GM19025 (cell line): ENCODE measurements at regions not wholly inside any gene's neighbourhood (a gene's known extent, or its start where the extent isn't known, plus 50 kb on each side); places are given as distances from the start of the nearest gene placed in this dataset.

Source experiments
- ATAC-seq: cut with Tn5 transposase; IDR thresholded peaks from one replicate; pipeline ENCODE4 v1.9.1; 2021; ENCODE audit warnings: mild to moderate bottlenecking, low read depth, moderate library complexity; ENCODE audit not compliant: unreplicated experiment

DNA sequence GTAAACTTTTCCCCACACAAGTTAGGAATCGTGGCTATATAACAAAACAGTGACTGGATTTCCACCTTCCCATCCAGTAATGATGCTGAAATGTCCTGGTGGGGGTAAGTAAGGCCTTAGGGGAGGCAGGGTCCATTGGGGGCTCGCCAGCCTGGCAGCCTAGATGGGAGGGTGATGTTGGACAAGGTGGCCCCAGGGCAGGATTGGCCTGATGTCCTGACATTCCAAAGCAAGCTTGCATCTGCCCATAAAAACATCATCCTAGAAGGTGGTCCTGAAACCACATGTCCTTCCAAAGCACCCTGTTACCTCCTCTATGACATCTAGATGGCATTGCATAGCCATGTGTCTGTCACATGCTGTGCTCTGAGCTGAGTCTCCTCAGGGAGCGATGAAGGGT is 54.1 kb upstream of the RAB6C start:
- ATAC-seq, result no peak

DNA sequence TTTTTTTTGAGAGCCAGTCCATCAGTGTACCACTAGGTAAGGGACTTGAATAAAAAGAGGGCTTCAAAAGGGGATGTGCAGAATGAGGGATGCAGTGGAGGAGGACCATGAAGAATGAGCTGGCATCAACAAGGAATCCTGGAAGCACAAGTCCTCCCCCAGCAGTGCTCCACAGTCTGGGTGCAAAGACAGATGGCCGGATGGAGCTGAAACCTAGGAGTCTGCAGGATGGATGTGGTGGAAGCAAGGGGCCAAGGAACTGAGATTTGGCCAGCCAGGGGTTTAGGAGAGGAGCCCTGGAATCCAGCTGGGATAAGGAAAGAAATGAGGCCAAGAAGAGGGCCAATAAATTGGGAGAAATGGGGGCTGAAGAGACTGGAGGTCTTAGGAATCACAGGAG is 51.8 kb upstream of the RAB6C start:
- ATAC-seq, result no peak

- no peak for ATAC-seq
These were observed 49.9 kb upstream of the RAB6C start for GRCh38 chr2:129929321-129930290.
